ENCODE measurements at regions not wholly inside any gene's neighbourhood (a gene's known extent, or its start where the extent isn't known, plus 50 kb on each side); places are given as distances from the start of the nearest gene placed in this dataset.
"Not testable (repeated sequence)": the region's sequence is repeated elsewhere in the genome, so short reads cannot be mapped to it uniquely, and the experiment has no call there.

- no peaks in the 10 kb centered on the region for H3K27me3 ChIP-seq (ENCODE audit: control insufficient read depth, insufficient read depth, low read length)
- no peak for TF ChIP-seq CTCF (IDR thresholded peaks at IDR 0.05; ENCODE audit: insufficient read depth, low read length, poor library complexity, severe bottlenecking)
- no peak for DNase-seq (ENCODE audit: low read depth)
These were observed 106.9 kb upstream of the ATL2 start for GRCh38 chr2:38483776-38484501.

GRCh38 chr2:38482710-38483109, 105.6 kb upstream of the ATL2 start:
- H3K4me3 ChIP-seq (ENCODE audit: low read depth, low read length); DNase-seq (ENCODE audit: low read depth); H3K27me3 ChIP-seq (ENCODE audit: control insufficient read depth, insufficient read depth, low read length); H3K36me3 ChIP-seq (ENCODE audit: control insufficient read depth, insufficient read depth, low read length): not testable (repeated sequence)

More at GRCh38 chr2:38483776-38484501, 106.9 kb upstream of the ATL2 start:
- H3K36me3 ChIP-seq (ENCODE audit: control insufficient read depth, insufficient read depth, low read length) = no peaks in the 10 kb centered on the region
- H3K4me3 ChIP-seq (ENCODE audit: low read depth, low read length) = no peak overlapping the region

- no peak overlapping the region for H3K4me3 ChIP-seq (ENCODE audit: low read depth, low read length)
- TF ChIP-seq CTCF (IDR thresholded peaks at IDR 0.05; ENCODE audit: insufficient read depth, low read length, poor library complexity, severe bottlenecking) = no peak
- DNase-seq (ENCODE audit: low read depth) = no peak
- H3K36me3 ChIP-seq (ENCODE audit: control insufficient read depth, insufficient read depth, low read length) = no peaks in the 10 kb centered on the region
- no peaks in the 10 kb centered on the region for H3K27me3 ChIP-seq (ENCODE audit: control insufficient read depth, insufficient read depth, low read length)
These were observed 103.5 kb upstream of the ATL2 start for GRCh38 chr2:38480617-38481016.

- H3K36me3 ChIP-seq (ENCODE audit: control insufficient read depth, insufficient read depth, low read length) = no peaks in the 10 kb centered on the region
- DNase-seq (ENCODE audit: low read depth) = no peak
- no peak for TF ChIP-seq CTCF (IDR thresholded peaks at IDR 0.05; ENCODE audit: insufficient read depth, low read length, poor library complexity, severe bottlenecking)
- no peak overlapping the region for H3K4me3 ChIP-seq (ENCODE audit: low read depth, low read length)
- H3K27me3 ChIP-seq (ENCODE audit: control insufficient read depth, insufficient read depth, low read length) = no peaks in the 10 kb centered on the region
These were observed 99.9 kb upstream of the ATL2 start for GRCh38 chr2:38477006-38477405.

- Histone ChIP-seq H3K27me3 (ENCODE audit: control insufficient read depth, insufficient read depth, low read length) (no peaks in the 10 kb centered on the region), H3K4me3 (ENCODE audit: low read depth, low read length) (no peak overlapping the region), H3K36me3 (ENCODE audit: control insufficient read depth, insufficient read depth, low read length) (no peaks in the 10 kb centered on the region)
- no peak for DNase-seq (ENCODE audit: low read depth)
- no peak for TF ChIP-seq CTCF (IDR thresholded peaks at IDR 0.05; ENCODE audit: insufficient read depth, low read length, poor library complexity, severe bottlenecking)
These were observed 98.5 kb upstream of the ATL2 start for GRCh38 chr2:38475567-38475881.

GRCh38 chr2:38474715-38475566, 97.9 kb upstream of the ATL2 start:
- no peaks in the 10 kb centered on the region for H3K27me3 ChIP-seq (ENCODE audit: control insufficient read depth, insufficient read depth, low read length)
- no peak for TF ChIP-seq CTCF (IDR thresholded peaks at IDR 0.05; ENCODE audit: insufficient read depth, low read length, poor library complexity, severe bottlenecking)
- no peaks in the 10 kb centered on the region for H3K36me3 ChIP-seq (ENCODE audit: control insufficient read depth, insufficient read depth, low read length)
- no peak for DNase-seq (ENCODE audit: low read depth)
- H3K4me3 ChIP-seq (ENCODE audit: low read depth, low read length) = no peak overlapping the region
